Neural cell (in vitro differentiated cells): ENCODE measurements at regions not wholly inside any gene's neighbourhood (a gene's known extent, or its start where the extent isn't known, plus 50 kb on each side); places are given as distances from the start of the nearest gene placed in this dataset.
"Not testable (repeated sequence)": the region's sequence is repeated elsewhere in the genome, so short reads cannot be mapped to it uniquely, and the experiment has no call there.

Source experiments
- H2AFZ ChIP-seq: fragments of 200-600, 300-800 bp; sonication (generic), shearing (Covaris generic); 2 replicates; pipeline ENCODE4 v1.6.0; 2014; ENCODE audit warnings: low read depth, mild to moderate bottlenecking, antibody characterized with exemption, low read length, moderate library complexity
- H3F3A ChIP-seq: fragments of 200-600 bp; shearing (Covaris generic); 2 replicates; pipeline ENCODE4 v1.6.1; 2016; ENCODE audit warnings: mild to moderate bottlenecking, moderate library complexity, mixed read lengths, antibody characterized with exemption, low read length; ENCODE audit not compliant: insufficient read depth, poor library complexity, severe bottlenecking
- H3K27ac ChIP-seq: fragments of 200-600, 300-800 bp; sonication (generic), shearing (Covaris generic); 2 replicates; pipeline ENCODE4 v1.5.1; 2014; ENCODE audit warnings: mild to moderate bottlenecking, low read length, moderate library complexity
- H3K27me3 ChIP-seq: fragments of 300-800, 200-600 bp; sonication (generic), shearing (Covaris generic); 2 replicates; pipeline ENCODE4 v1.6.0; 2014; ENCODE audit warnings: mild to moderate bottlenecking, low read depth, low read length, moderate library complexity; ENCODE audit not compliant: insufficient read depth
- H3K36me3 ChIP-seq: fragments of 300-800, 200-600 bp; sonication (generic), shearing (Covaris generic); 2 replicates; pipeline ENCODE4 v1.5.1; 2014; ENCODE audit warnings: mild to moderate bottlenecking, antibody characterized with exemption, low read length, moderate library complexity; ENCODE audit not compliant: insufficient read depth
- H3K4me2 ChIP-seq: fragments of 300-800, 200-600 bp; sonication (generic), shearing (Covaris generic); 2 replicates; pipeline ENCODE4 v1.6.0; 2014; ENCODE audit warnings: mild to moderate bottlenecking, low read length
- H3K4me3 ChIP-seq: fragments of 300-800, 200-600 bp; sonication (generic), shearing (Covaris generic); 2 replicates; pipeline ENCODE4 v1.5.1; 2014; ENCODE audit warnings: mild to moderate bottlenecking, low read length, moderate library complexity
- H3K79me2 ChIP-seq: fragments of 200-600 bp; shearing (Covaris generic); replicated peaks from 2 replicates; pipeline ENCODE4 v1.6.0; 2014; ENCODE audit warnings: mild to moderate bottlenecking, low read length, moderate library complexity; ENCODE audit not compliant: insufficient read depth
- H3K9ac ChIP-seq: fragments of 300-800, 200-600 bp; sonication (generic), shearing (Covaris generic); 2 replicates; pipeline ENCODE4 v1.6.1; 2016; ENCODE audit warnings: mild to moderate bottlenecking, low read length, mixed read lengths
- H3K9me2 ChIP-seq: fragments of 200-600 bp; shearing (Covaris generic); 2 replicates; pipeline ENCODE4 v1.6.1; 2016; ENCODE audit warnings: mild to moderate bottlenecking, low read length, mixed read lengths; ENCODE audit not compliant: insufficient read depth
- H3K9me3 ChIP-seq: fragments of 200-600, 300-800 bp; sonication (generic), shearing (Covaris generic); 2 replicates; pipeline ENCODE4 v1.6.1; 2016; ENCODE audit warnings: mild to moderate bottlenecking, mixed run types, low read length, moderate library complexity, mixed read lengths
- H4K20me1 ChIP-seq: fragments of 200-600 bp; shearing (Covaris generic); 2 replicates; pipeline ENCODE4 v1.6.1; 2016; ENCODE audit warnings: mild to moderate bottlenecking, mixed run types; ENCODE audit not compliant: insufficient read depth
- EP300 ChIP-seq: fragments of 450-650 bp; conservative IDR thresholded peaks from 2 replicates; pipeline ENCODE4 v1.6.1; 2014; ENCODE audit warnings: antibody characterized with exemption, mild to moderate bottlenecking, moderate library complexity; ENCODE audit not compliant: poor library complexity, severe bottlenecking
- EZH2 ChIP-seq: fragments of 200-600, 300-800 bp; shearing (Covaris generic), sonication (generic); IDR thresholded peaks from 2 replicates; pipeline ENCODE4 v1.6.1; 2014; ENCODE audit warnings: antibody characterized with exemption, low read length, borderline replicate concordance, mild to moderate bottlenecking; ENCODE audit not compliant: insufficient read depth, poor library complexity, severe bottlenecking
- MXI1 ChIP-seq: fragments of 450-650 bp; conservative IDR thresholded peaks from 2 replicates; pipeline ENCODE4 v1.6.1; 2014; ENCODE audit warnings: antibody characterized with exemption, mild to moderate bottlenecking; ENCODE audit not compliant: poor library complexity, severe bottlenecking
- POLR2AphosphoS5 ChIP-seq: IDR thresholded peaks from 2 replicates; pipeline ENCODE4 v1.6.1; 2012
- RAD21 ChIP-seq: fragments of 450-650 bp; conservative IDR thresholded peaks from 2 replicates; pipeline ENCODE4 v1.6.1; 2014; ENCODE audit warnings: antibody characterized with exemption, mild to moderate bottlenecking, moderate library complexity
- REST ChIP-seq: IDR thresholded peaks from 2 replicates; pipeline ENCODE4 v1.6.1; 2012; ENCODE audit warnings: borderline replicate concordance
- SMC3 ChIP-seq: fragments of 450-650 bp; conservative IDR thresholded peaks from 2 replicates; pipeline ENCODE4 v1.6.1; 2014; ENCODE audit warnings: antibody characterized with exemption, mild to moderate bottlenecking, moderate library complexity; ENCODE audit not compliant: poor library complexity
- TAF1 ChIP-seq: IDR thresholded peaks from 2 replicates; pipeline ENCODE4 v1.6.1; 2012; ENCODE audit warnings: low read depth
- TF ChIP-seq, protein P1 (sequence below): fragments of 450-650 bp; IDR thresholded peaks from 2 replicates; pipeline ENCODE4 v1.5.1; 2014; ENCODE audit warnings: antibody characterized with exemption, mild to moderate bottlenecking, moderate library complexity; ENCODE audit not compliant: poor library complexity, severe bottlenecking

DNA sequence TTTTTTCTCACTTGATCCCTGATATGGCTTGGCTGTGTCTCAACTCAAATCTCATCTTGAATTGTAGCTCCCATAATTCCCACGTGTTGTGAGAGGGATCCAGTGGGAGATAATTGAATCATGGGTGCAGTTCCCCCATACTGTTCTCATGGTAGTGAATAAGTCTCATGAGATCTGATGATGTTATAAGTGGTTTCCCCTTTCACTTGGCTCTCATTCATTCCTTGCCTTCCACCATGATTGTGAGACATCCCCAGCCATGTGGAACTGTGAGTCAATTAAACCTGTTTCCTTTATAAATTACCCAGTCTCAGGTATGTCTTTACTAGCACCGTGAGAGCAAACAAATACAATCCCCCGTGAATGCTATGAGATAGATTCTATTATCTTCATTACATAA, 430.5 kb upstream of the ERCC4 start:
- not testable (repeated sequence) for H3F3A ChIP-seq, H3K9ac ChIP-seq, H3K4me3 ChIP-seq

GRCh38 chr16:13492046-13492445, 427.9 kb upstream of the ERCC4 start:
- Histone ChIP-seq H4K20me1 (no peaks in the 10 kb centered on the region), H2AFZ (no peak overlapping the region), H3K79me2 (no peaks in the 10 kb centered on the region), H3K4me2 (no peak overlapping the region), H3K9ac (no peak overlapping the region), H3K36me3 (no peaks in the 10 kb centered on the region), H3K9me3 (no peaks in the 10 kb centered on the region), H3K4me3 (no peak overlapping the region), H3F3A (no peaks in the 10 kb centered on the region), H3K9me2 (no peaks in the 10 kb centered on the region), H3K27ac (no peak overlapping the region), H3K27me3 (no peaks in the 10 kb centered on the region)
- no peak for TF ChIP-seq EP300
- no peak for TF ChIP-seq TAF1
- no peak for TF ChIP-seq REST
- TF ChIP-seq RAD21 = no peak
- TF ChIP-seq, protein P1, sequence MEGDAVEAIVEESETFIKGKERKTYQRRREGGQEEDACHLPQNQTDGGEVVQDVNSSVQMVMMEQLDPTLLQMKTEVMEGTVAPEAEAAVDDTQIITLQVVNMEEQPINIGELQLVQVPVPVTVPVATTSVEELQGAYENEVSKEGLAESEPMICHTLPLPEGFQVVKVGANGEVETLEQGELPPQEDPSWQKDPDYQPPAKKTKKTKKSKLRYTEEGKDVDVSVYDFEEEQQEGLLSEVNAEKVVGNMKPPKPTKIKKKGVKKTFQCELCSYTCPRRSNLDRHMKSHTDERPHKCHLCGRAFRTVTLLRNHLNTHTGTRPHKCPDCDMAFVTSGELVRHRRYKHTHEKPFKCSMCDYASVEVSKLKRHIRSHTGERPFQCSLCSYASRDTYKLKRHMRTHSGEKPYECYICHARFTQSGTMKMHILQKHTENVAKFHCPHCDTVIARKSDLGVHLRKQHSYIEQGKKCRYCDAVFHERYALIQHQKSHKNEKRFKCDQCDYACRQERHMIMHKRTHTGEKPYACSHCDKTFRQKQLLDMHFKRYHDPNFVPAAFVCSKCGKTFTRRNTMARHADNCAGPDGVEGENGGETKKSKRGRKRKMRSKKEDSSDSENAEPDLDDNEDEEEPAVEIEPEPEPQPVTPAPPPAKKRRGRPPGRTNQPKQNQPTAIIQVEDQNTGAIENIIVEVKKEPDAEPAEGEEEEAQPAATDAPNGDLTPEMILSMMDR = no peak
- TF ChIP-seq MXI1 = no peak
- TF ChIP-seq POLR2AphosphoS5 = no peak
- TF ChIP-seq SMC3 = no peak
- TF ChIP-seq EZH2 = no peak

More for the DNA sequence above, 430.5 kb upstream of the ERCC4 start:
- not testable (repeated sequence) for H3K9me2 ChIP-seq, H3K4me2 ChIP-seq, H3K27ac ChIP-seq, H3K36me3 ChIP-seq, H2AFZ ChIP-seq, H3K9me3 ChIP-seq, H3K27me3 ChIP-seq, H4K20me1 ChIP-seq, H3K79me2 ChIP-seq

DNA sequence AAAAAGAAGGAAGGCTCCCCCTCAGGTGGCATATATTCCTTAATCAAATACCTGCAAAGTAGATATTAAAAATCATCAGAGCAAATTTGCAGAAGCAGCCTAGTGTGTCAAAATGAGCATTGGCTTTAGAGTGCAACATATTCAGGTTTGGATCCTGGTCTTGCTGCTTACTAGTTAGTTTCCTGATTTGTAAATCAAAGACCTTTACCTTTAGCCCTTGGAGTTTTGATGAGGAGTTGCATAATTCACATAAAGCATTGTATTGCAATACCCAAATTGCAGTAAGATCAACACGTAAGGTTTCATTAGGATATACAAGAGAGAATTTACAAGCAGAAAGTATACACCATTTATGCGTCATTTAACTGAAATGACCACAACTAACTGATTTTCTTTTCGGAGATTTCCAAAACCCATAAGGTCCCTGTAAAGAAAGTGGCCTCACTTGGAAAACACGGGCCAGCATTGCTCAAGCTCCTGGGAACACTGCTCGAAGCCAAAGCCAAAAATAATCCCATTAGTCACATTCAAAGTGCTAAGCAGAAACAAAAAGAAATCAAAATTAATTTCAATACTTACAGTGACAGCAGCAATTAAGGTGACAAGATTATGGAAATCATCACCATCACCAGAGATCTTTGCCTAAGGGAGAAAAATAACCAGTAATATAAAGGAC, 415.9 kb upstream of the ERCC4 start:
- Histone ChIP-seq H3K4me3 (no peak overlapping the region), H3K9ac (no peak overlapping the region), H3K9me3 (no peaks in the 10 kb centered on the region), H3K9me2 (no peaks in the 10 kb centered on the region), H3K27me3 (no peaks in the 10 kb centered on the region), H3F3A (no peaks in the 10 kb centered on the region), H3K79me2 (no peaks in the 10 kb centered on the region), H3K36me3 (no peaks in the 10 kb centered on the region), H3K27ac (no peak overlapping the region), H2AFZ (no peak overlapping the region), H3K4me2 (no peak overlapping the region), H4K20me1 (no peaks in the 10 kb centered on the region)
- TF ChIP-seq MXI1 (no peak), POLR2AphosphoS5 (no peak), RAD21 (no peak), SMC3 (no peak), EZH2 (no peak), REST (no peak)
- TF ChIP-seq, protein P1 = no peak
